Activated naive CD8-positive, alpha-beta T cell treated with anti-CD3 and anti-CD28 coated beads, Interleukin-2, amount 10 ng/mL, durations not matched to agents 7 days and 5 days (primary cell): ENCODE measurements at regions not wholly inside any gene's neighbourhood (a gene's known extent, or its start where the extent isn't known, plus 50 kb on each side); places are given as distances from the start of the nearest gene placed in this dataset.
"Not testable (repeated sequence)": the region's sequence is repeated elsewhere in the genome, so short reads cannot be mapped to it uniquely, and the experiment has no call there.

ENCODE experiments used
- ATAC-seq: fragments of 150-1000 bp; cut with Tn5 transposase; one replicate; pipeline ENCODE4 v1.10.0; 2021; ENCODE audit warnings: low read depth, moderate library complexity
- POLR2A ChIA-PET: fragments of 350-600 bp; sonication (Branson Sonifier 250); formaldehyde crosslinking; loops from one replicate; lab custom pipeline; 2021; ENCODE audit warnings: antibody characterized with exemption; lab: Charles Lee
- DNase-seq: peaks from one replicate; pipeline ENCODE4 v3.0.0; 2021
- H3K27ac Mint-ChIP-seq: one replicate; pipeline ENCODE4 v1.8.0; 2022; ENCODE audit warnings: mild to moderate bottlenecking, mixed read lengths
- H3K27me3 Mint-ChIP-seq: one replicate; pipeline ENCODE4 v1.8.0; 2022; ENCODE audit warnings: mild to moderate bottlenecking, moderate library complexity, mixed read lengths
- H3K36me3 Mint-ChIP-seq: one replicate; pipeline ENCODE4 v1.8.0; 2021; ENCODE audit warnings: mild to moderate bottlenecking, mixed read lengths
- H3K4me1 Mint-ChIP-seq: one replicate; pipeline ENCODE4 v1.8.0; 2021; ENCODE audit warnings: mixed read lengths
- H3K4me3 Mint-ChIP-seq: one replicate; pipeline ENCODE4 v1.8.0; 2022; ENCODE audit warnings: mild to moderate bottlenecking, moderate library complexity, mixed read lengths
- H3K9me3 Mint-ChIP-seq: one replicate; pipeline ENCODE4 v1.8.0; 2021; ENCODE audit warnings: mixed read lengths

DNA sequence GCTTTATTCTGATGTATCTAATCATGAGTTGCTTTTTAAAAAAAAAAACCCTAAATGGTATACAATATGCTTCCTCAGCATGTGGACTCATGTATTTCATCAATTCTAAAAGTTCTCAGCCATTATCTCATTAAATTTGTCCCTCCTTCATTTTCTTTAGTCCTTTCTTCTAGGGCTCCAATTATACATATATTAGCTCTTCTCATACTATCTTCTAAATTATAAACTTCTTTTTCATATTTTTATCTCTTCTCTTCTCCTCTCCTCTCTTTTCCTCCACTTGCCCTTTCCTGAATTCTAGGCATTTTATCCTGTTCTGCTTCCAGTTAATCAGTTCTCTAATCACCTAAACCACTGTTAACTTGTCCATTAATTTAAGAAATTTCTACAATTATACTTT lies 55.0 kb upstream of the IL33 start:
- ATAC-seq (no peak), DNase-seq (no peak)
- H3K4me3 Mint-ChIP-seq: no peak overlapping the region
- peaks cover 5% of the 10 kb centered on the region for H3K27me3 Mint-ChIP-seq
- POLR2A ChIA-PET: no interaction called here
- no peaks in the 10 kb centered on the region for H3K36me3 Mint-ChIP-seq
- no peaks in the 10 kb centered on the region for H3K4me1 Mint-ChIP-seq
- peaks cover 12% of the 10 kb centered on the region for H3K9me3 Mint-ChIP-seq
- H3K27ac Mint-ChIP-seq: no peak overlapping the region

DNA sequence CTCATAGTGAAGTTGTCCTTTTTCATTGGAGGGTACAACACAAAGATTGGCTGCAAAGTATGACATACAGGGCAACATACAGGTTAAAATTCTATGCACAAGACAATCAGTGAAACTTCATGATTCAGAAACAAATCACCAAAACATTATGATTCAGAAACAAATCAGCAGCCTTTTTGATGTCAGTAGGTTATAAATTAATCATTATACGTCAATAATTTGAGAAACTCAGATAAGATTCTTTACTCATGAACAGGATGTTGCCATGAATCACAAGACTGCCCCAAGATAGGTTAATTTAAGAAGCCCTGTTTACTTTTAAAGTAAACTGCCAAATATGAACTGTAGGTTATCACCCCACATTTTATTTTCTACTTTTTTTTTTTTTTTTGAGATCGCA lies 62.2 kb upstream of the IL33 start:
- no peak for ATAC-seq
- H3K4me1 Mint-ChIP-seq: no peaks in the 10 kb centered on the region
- H3K4me3 Mint-ChIP-seq: no peak overlapping the region

DNA sequence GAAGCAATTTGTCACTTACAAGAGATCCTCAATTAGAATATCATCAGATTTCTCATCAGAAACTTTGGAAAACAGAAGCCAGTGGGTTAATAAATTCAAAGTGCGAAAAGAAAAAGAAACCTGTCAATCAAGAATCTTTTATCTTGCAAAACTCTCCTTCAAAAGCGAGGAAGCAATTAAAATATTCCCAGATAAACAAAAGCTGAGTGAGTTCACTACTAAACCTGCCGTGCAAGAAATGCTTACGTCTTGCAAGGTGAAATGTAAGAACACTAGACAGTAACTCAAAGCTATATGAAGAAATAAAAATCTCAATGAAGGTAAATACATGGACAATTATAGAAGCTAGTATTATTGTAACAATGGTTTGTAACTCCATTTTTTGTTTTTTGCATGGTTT lies 62.8 kb upstream of the IL33 start:
- DNase-seq (no peak), ATAC-seq (no peak)
- H3K4me3 Mint-ChIP-seq: no peak overlapping the region
- no peaks in the 10 kb centered on the region for H3K4me1 Mint-ChIP-seq
- H3K27me3 Mint-ChIP-seq: peaks cover 10% of the 10 kb centered on the region
- POLR2A ChIA-PET: no interaction called here
- no peak overlapping the region for H3K27ac Mint-ChIP-seq
- peaks cover 4% of the 10 kb centered on the region for H3K9me3 Mint-ChIP-seq
- no peaks in the 10 kb centered on the region for H3K36me3 Mint-ChIP-seq

More for the DNA sequence above, 62.2 kb upstream of the IL33 start:
- Mint-ChIP-seq H3K36me3 (no peaks in the 10 kb centered on the region), H3K27me3 (peaks cover 10% of the 10 kb centered on the region), H3K27ac (no peak overlapping the region), H3K9me3 (peaks cover 4% of the 10 kb centered on the region)
- POLR2A ChIA-PET: no interaction called here
- DNase-seq: no peak

DNA sequence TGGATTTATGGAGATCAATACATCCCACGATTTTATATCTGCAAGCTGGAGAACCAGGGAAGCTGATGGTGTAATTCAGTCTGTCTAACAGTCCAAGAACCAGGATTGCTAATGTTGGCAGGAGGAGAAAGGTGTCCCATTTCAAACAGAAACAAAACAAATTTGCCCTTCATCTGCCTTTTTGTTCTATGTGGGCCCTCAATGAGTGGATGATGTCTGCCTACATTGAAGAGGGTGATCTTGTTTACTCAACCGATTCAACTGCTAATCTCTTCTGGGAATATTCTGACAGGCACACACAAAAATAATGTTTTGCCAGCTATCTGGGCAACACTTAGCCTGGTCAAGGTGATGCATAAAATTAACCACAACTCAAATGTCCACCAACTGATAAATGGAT lies 65.1 kb upstream of the IL33 start:
- no peak overlapping the region for H3K27ac Mint-ChIP-seq
- H3K4me3 Mint-ChIP-seq: no peak overlapping the region
- POLR2A ChIA-PET: no interaction called here
- peaks cover 7% of the 10 kb centered on the region for H3K27me3 Mint-ChIP-seq
- no peaks in the 10 kb centered on the region for H3K4me1 Mint-ChIP-seq
- no peaks in the 10 kb centered on the region for H3K36me3 Mint-ChIP-seq
- H3K9me3 Mint-ChIP-seq: peaks cover 3% of the 10 kb centered on the region
- ATAC-seq (no peak), DNase-seq (no peak)

DNA sequence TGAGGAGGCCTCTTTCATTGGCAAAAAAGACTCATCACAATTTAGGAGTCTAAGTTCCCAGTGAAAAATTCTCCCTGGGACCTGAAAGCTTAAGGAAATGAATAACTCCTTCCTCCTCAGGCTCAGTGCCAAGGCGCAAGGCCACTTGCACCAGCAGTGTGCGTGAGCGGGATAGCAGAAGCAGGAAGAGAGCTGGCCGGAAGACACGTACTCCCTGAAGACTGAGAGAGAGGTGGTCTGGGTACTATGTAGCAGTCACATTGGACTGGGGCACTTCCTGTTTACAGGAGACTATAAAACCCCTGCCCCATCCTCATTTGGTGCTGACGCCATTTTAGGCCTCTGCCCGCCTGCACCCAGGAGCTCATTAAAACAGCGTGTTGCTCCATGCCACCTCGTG lies 66.3 kb upstream of the IL33 start:
- no peaks in the 10 kb centered on the region for H3K36me3 Mint-ChIP-seq
- no peak for ATAC-seq
- no peak for DNase-seq
- peaks cover 3% of the 10 kb centered on the region for H3K9me3 Mint-ChIP-seq
- POLR2A ChIA-PET: no interaction called here
- no peaks in the 10 kb centered on the region for H3K4me1 Mint-ChIP-seq
- H3K27ac Mint-ChIP-seq: no peak overlapping the region
- H3K27me3 Mint-ChIP-seq: peaks cover 7% of the 10 kb centered on the region
- no peak overlapping the region for H3K4me3 Mint-ChIP-seq

DNA sequence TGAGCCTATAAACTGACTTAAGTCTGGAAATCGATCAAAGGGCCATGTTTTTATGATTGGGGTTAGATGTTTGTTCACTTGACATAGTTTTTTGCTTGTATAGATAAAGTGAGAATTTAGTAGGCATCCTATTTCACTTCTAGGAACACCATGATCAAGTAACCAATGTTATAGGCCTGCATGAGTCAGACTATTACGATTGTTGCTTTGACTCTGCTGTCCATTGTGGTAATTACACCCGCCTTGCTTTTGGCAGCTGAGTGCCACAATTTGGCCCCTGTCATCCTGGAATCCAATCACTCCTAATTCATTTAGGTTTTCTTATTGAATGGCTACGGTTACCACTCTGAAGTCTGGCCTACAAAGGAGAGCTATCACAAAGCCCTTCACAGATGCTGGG lies 67.8 kb upstream of the IL33 start:
- DNase-seq: no peak
- peaks cover 3% of the 10 kb centered on the region for H3K9me3 Mint-ChIP-seq
- H3K27me3 Mint-ChIP-seq: peaks cover 7% of the 10 kb centered on the region
- POLR2A ChIA-PET: no interaction called here
- H3K36me3 Mint-ChIP-seq: no peaks in the 10 kb centered on the region
- ATAC-seq: no peak
- no peak overlapping the region for H3K27ac Mint-ChIP-seq
- H3K4me3 Mint-ChIP-seq: no peak overlapping the region
- H3K4me1 Mint-ChIP-seq: no peaks in the 10 kb centered on the region

DNA sequence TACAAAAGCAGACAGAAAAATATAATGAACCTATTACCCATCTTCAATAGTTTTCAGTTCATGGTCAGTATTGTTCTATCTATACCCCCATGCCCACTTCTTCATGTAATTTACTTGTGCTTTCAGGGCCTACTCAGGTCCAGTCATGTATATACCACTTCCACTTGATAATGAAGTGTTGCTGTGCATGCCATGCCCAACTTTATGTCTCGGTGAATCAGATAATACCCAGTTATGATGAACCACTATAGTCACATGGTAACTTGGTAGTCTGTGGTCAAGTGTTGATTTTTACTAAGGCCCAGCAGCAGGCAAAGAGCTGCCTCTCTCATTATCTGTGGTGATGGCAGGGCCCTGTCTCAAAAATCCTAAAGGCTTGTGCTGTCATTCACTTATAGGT lies 70.7 kb upstream of the IL33 start:
- H3K36me3 Mint-ChIP-seq: no peaks in the 10 kb centered on the region
- ATAC-seq: no peak
- DNase-seq: no peak

DNA sequence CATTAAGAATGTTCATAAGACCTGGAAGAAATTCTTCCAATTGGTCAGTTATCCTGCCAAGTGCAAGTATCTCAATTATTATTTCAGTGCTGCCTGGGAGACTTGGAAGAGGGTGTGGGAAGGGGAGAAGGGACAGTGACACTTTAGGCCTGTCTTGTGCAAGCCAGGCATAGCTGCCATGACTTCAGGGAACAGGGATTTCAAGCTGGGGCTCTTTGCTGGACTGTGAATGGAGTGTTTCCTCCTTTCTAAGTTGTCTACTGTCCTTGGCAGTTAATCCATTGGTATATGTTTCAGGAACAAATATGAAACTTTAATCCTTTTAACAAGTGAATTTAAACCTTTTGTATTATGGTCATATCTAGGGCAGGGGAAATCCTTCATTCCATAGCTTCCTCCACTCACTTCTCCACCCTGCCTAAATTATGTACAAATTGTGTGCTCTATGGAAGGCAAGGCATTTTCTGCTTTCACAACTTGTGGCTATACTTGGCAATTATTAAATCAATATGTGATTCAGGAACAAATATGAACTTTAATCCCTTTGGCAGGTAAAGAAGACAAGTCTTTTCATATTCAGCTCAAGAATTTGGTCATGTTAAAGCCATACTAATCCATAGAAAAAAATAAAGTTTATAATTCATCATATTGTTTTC lies 72.7 kb upstream of the IL33 start:
- ATAC-seq (no peak), DNase-seq (no peak)
- Mint-ChIP-seq H3K4me3 (no peak overlapping the region), H3K27me3 (no peaks in the 10 kb centered on the region), H3K36me3 (no peaks in the 10 kb centered on the region), H3K27ac (no peak overlapping the region), H3K9me3 (no peaks in the 10 kb centered on the region), H3K4me1 (no peaks in the 10 kb centered on the region)
- POLR2A ChIA-PET: no interaction called here

More for the DNA sequence above, 70.7 kb upstream of the IL33 start:
- Mint-ChIP-seq H3K9me3 (no peaks in the 10 kb centered on the region), H3K27ac (no peak overlapping the region), H3K27me3 (no peaks in the 10 kb centered on the region), H3K4me3 (no peak overlapping the region), H3K4me1 (no peaks in the 10 kb centered on the region)
- POLR2A ChIA-PET: no interaction called here

DNA sequence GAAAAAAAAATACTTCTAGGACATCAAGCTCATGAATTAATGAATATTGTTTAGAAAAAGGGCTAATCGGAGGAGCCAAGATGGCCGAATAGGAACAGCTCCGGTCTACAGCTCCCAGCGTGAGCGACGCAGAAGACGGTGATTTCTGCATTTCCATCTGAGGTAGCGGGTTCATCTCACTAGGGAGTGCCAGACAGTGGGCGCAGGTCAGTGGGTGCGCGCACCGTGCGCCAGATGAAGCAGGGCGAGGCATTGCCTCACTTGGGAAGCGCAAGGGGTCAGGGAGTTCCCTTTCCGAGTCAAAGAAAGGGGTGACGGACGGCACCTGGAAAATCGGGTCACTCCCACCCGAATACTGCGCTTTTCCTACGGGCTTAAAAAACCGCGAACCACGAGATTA lies 79.8 kb upstream of the IL33 start:
- H3K27ac Mint-ChIP-seq, DNase-seq, ATAC-seq, H3K9me3 Mint-ChIP-seq, H3K27me3 Mint-ChIP-seq, H3K4me3 Mint-ChIP-seq, H3K36me3 Mint-ChIP-seq, POLR2A ChIA-PET: not testable (repeated sequence)
- peaks cover 12% of the 10 kb centered on the region for H3K4me1 Mint-ChIP-seq

DNA sequence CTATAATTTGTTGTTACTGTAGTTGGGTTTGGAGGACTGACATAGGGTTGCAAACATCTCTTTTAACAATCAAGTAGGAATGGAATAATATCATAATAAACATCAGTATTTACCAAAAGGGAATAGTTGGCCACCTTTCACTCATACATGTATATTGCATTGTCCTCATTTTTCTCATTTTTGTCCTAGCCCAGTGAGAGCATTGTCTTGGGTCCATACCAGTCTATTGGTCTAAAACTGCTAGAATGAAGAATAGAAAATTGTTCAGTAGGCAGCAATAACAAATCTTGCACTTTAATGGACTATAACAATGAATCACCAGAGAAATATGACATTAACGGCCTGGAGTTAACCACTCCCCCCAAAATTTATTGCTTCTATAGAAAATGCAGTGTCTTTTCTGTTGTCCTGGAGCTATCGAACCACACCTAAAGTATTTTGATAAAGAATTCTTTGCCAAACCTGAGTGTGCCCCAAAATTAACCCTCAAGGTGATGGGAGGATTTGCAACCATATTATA lies 80.9 kb upstream of the IL33 start:
- DNase-seq (no peak), ATAC-seq (no peak)
- H3K36me3 Mint-ChIP-seq: peaks cover 1% of the 10 kb centered on the region
- H3K4me3 Mint-ChIP-seq: no peak overlapping the region
- no peaks in the 10 kb centered on the region for H3K9me3 Mint-ChIP-seq
- POLR2A ChIA-PET: no interaction called here
- H3K27me3 Mint-ChIP-seq: peaks cover 13% of the 10 kb centered on the region
- H3K4me1 Mint-ChIP-seq: peaks cover 12% of the 10 kb centered on the region
- H3K27ac Mint-ChIP-seq: no peak overlapping the region

DNA sequence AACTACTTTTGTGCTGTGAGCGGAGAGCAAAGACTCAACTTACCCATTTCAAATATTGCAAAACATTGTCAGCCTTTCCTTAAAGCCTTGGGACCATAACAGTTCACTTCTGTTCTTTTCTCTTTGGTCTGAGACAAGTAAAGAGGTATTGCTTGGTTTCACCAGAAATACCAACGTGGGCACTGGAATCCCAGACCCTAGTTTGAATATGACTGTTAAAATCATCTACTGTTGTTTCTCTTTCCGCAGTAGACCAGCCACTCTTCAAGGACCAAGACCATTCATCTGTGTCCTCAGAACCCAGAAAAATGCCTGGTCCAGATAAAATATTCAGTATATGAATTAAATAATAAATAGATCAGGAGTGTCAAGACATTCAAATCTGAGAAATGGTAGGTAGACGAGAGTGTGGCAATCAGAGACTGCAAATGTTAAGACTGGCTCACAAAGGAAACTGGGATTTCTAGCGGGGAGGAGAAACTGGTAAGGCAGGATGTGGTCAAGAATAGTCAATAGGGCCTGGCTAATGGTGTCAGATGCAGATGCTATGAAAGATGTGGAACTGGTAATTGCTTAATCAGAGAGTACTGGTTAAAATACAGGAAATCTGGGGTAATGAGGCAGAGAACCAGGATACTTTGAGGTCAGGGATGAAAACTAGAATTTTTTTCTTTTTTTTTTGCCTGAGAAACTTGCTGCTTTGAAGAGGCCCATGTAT lies 82.1 kb upstream of the IL33 start:
- H3K4me3 Mint-ChIP-seq: no peak overlapping the region
- H3K27me3 Mint-ChIP-seq: peaks cover 16% of the 10 kb centered on the region
- ATAC-seq: no peak
- no peaks in the 10 kb centered on the region for H3K9me3 Mint-ChIP-seq
- POLR2A ChIA-PET: no interaction called here
- no peak overlapping the region for H3K27ac Mint-ChIP-seq
- DNase-seq: no peak
- H3K4me1 Mint-ChIP-seq: peaks cover 12% of the 10 kb centered on the region
- H3K36me3 Mint-ChIP-seq: peaks cover 1% of the 10 kb centered on the region

DNA sequence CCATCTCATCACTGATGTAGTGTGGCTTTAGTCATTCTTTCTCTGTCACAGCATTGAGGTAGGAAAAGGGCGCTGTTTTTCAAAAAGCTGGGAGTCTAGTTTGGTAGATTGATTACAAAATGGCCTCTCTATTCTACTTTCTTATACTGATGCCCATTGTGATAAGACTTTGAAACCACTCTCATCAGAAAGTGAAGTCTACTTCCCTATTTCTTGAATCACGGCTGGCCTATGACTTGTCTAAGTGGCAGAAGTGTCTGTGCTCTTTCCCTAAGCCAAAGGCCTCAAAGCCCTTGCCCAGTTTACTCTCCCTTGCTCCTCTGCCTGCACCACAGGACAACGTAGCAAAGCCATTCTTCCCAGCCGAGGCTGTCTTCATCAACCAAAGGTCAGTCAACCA lies 83.0 kb upstream of the IL33 start:
- Mint-ChIP-seq H3K36me3 (peaks cover 1% of the 10 kb centered on the region), H3K27me3 (peaks cover 16% of the 10 kb centered on the region), H3K9me3 (no peaks in the 10 kb centered on the region), H3K4me1 (peaks cover 12% of the 10 kb centered on the region), H3K27ac (no peak overlapping the region), H3K4me3 (no peak overlapping the region)
- POLR2A ChIA-PET: no interaction called here
- no peak for DNase-seq
- ATAC-seq: no peak

DNA sequence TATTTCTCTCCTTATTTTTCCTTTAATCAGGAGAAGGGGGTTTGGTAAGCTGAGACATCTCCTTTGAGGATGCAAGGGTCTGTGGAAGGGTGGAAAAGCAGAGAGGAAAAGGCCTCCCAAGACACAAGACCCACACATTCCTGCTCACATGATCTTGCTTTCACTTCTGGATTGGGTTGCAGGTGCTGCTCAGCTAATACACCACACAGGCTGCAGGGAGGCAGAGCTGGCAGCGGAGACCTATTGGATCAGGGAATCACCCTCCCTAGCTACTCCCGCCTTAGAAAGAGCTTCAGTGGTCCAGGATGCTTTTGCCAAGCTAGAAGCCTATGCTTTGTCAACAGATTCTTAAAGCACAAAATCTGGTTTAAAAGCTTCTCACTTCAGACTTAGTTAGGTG lies 87.6 kb upstream of the IL33 start:
- no peak for ATAC-seq
- POLR2A ChIA-PET: no interaction called here
- no peak overlapping the region for H3K27ac Mint-ChIP-seq

DNA sequence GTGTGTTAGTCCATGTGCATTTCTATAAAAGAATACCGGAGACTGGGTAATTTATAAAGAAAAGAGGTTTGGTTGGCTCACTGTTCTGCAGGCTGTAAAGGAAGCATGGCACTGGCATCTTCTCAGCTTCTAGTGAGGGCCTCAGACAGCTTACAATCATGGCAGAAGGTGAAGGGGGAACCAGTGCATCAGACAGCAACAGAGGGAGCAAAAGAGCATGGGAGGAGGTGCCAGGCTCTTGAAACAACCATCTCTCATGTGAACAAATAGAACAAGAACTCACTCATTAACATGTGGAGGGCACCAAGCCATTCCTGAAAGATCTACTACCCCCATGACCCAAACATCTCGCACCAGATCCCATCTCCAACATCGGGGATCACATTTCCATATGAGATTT lies 89.2 kb upstream of the IL33 start:
- POLR2A ChIA-PET: no interaction called here
- H3K27ac Mint-ChIP-seq: no peak overlapping the region
- no peaks in the 10 kb centered on the region for H3K9me3 Mint-ChIP-seq
- H3K27me3 Mint-ChIP-seq: peaks cover 22% of the 10 kb centered on the region
- H3K36me3 Mint-ChIP-seq: no peaks in the 10 kb centered on the region
- no peak for DNase-seq
- H3K4me3 Mint-ChIP-seq: no peak overlapping the region
- ATAC-seq: no peak
- H3K4me1 Mint-ChIP-seq: no peaks in the 10 kb centered on the region

More for the DNA sequence above, 87.6 kb upstream of the IL33 start:
- H3K27me3 Mint-ChIP-seq: peaks cover 21% of the 10 kb centered on the region
- H3K36me3 Mint-ChIP-seq: no peaks in the 10 kb centered on the region
- H3K4me1 Mint-ChIP-seq: no peaks in the 10 kb centered on the region
- H3K9me3 Mint-ChIP-seq: no peaks in the 10 kb centered on the region
- DNase-seq: no peak
- H3K4me3 Mint-ChIP-seq: no peak overlapping the region
